ENCODE measurements at regions not wholly inside any gene's neighbourhood (a gene's known extent, or its start where the extent isn't known, plus 50 kb on each side); places are given as distances from the start of the nearest gene placed in this dataset.

- no peak for TF ChIP-seq CTCF (IDR thresholded peaks at IDR 0.05)
- no peak for TF ChIP-seq POLR2A (IDR thresholded peaks at IDR 0.05)
These were observed 1495.3 kb upstream of the PCDH7 start for GRCh38 chr4:29224911-29225310.
